Duodenal mucosa (tissue), 2 donors: ENCODE measurements at regions not wholly inside any gene's neighbourhood (a gene's known extent, or its start where the extent isn't known, plus 50 kb on each side); places are given as distances from the start of the nearest gene placed in this dataset.

Experiments
- H3K27ac ChIP-seq: one replicate; pipeline ENCODE4 v1.7.0; 2013; ENCODE audit warnings: low read depth, low read length
- H3K27me3 ChIP-seq, 2 donors: one replicate each; pipeline ENCODE4 v1.7.0; 2013; ENCODE audit warnings: low read length in 2 of 2, control low read depth in 1 of 2; ENCODE audit not compliant: insufficient read depth in 2 of 2, control insufficient read depth in 1 of 2
- H3K36me3 ChIP-seq, 2 donors: one replicate each; pipeline ENCODE4 v1.7.0; 2013; ENCODE audit warnings: low read length in 2 of 2, control low read depth in 1 of 2; ENCODE audit not compliant: insufficient read depth in 2 of 2, control insufficient read depth in 1 of 2
- H3K4me1 ChIP-seq, 2 donors: one replicate each; pipeline ENCODE4 v1.7.0; 2013; ENCODE audit warnings: low read length in 2 of 2, control low read depth in 1 of 2; ENCODE audit not compliant: insufficient read depth in 2 of 2, control insufficient read depth in 1 of 2
- H3K4me3 ChIP-seq, 2 donors: one replicate each; pipeline ENCODE4 v1.7.0; 2013; ENCODE audit warnings: low read length in 2 of 2, low read depth in 1 of 2
- H3K9ac ChIP-seq, 2 donors: one replicate each; pipeline ENCODE4 v1.7.0; 2013; ENCODE audit warnings: low read length in 2 of 2, low read depth in 1 of 2
- H3K9me3 ChIP-seq, 2 donors: one replicate each; pipeline ENCODE4 v1.7.0; 2013; ENCODE audit warnings: low read length in 2 of 2, control low read depth in 1 of 2; ENCODE audit not compliant: control insufficient read depth in 1 of 2

DNA sequence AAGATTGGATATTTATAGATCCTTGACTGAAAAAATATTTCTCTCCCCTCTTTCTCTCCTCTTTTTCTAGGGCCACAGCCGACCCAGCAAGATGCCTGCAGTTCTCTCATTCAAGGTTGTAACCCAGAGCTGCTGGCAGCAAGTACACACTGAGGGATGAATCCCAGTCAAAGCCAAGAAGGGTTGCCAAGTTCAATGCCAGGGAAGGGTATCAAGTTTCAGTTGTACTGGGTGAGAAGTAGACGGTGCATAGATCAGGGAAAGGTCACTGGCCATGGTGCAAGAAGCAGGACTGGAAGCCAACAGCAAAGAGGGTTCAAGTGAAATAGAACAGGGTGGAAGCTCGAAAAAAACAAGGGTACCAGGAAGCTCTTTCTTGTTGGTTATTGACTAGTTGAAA, 170.2 kb downstream of the NRP2 start:
- Histone ChIP-seq H3K27ac (no peak overlapping the region), H3K4me3 (no peak overlapping the region), H3K9ac (no peak overlapping the region), H3K27me3 (no peaks in the 10 kb centered on the region), H3K4me1 (no peaks in the 10 kb centered on the region), H3K9me3 (no peaks in the 10 kb centered on the region), H3K36me3 (no peaks in the 10 kb centered on the region)

DNA sequence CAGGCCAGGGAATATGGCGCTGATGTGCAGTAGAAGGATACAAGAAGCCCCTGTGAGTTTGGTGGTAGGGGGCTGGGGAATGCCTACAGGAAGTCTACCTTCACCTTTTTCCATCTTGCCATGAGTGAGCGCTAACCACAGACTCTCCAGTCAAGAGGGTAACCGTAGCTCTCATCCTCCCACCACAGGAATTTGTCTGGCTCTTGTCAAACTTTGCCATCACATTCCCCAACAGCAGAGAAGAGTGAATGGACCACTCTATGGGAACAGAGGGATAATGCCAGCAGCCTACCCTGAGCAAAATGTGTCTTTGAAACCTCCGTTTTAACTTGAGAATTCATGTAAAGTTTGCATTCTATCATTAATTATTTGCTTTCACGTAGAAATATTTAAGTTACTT, 168.3 kb downstream of the NRP2 start:
- H3K36me3 ChIP-seq = no peaks in the 10 kb centered on the region
- H3K4me1 ChIP-seq = no peaks in the 10 kb centered on the region
- H3K27ac ChIP-seq = no peak overlapping the region
- no peaks in the 10 kb centered on the region for H3K27me3 ChIP-seq
- H3K4me3 ChIP-seq = no peak overlapping the region
- no peak overlapping the region for H3K9ac ChIP-seq
- no peaks in the 10 kb centered on the region for H3K9me3 ChIP-seq

DNA sequence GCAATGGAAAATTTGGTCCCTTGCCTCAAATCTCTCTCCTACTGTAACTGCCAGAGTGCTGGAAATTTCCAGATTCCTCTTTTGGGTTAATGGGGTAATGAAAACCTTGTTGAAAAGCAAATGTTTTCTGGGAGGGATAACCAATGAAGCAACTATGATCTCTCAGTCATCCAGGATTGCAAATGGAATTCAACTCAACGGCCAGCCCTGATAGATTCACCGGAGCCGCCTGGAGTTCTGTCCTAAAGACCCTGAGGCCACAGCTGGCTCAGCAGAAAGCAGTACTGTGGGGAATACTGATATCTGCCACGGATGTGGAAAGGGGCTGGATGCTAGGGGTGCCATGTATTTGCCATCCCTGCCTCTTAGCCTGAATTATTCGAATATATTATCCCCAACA, 167.8 kb downstream of the NRP2 start:
- Histone ChIP-seq H3K9me3 (no peaks in the 10 kb centered on the region), H3K4me3 (no peak overlapping the region), H3K36me3 (no peaks in the 10 kb centered on the region), H3K9ac (no peak overlapping the region), H3K27me3 (no peaks in the 10 kb centered on the region), H3K4me1 (no peaks in the 10 kb centered on the region), H3K27ac (no peak overlapping the region)

DNA sequence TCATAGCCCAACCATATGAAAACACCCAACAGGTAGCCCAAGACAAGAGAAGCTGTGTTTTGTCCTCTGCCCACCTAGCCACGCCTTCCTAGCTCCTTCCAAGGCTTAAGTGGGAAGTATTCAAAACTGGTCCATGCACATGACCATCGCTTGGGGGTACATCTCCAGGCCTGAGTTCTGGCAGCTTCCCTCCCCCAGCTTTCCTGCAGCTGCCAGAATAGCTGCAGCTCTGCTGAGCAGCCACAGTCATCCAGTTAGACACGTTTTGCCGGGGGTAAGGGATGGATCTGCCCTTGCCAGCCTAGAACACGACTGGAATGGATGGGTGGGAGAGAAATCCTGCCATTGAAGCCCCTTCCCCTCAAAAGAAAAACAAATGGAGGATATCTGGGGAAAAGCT, 166.8 kb downstream of the NRP2 start:
- H3K27me3 ChIP-seq = no peaks in the 10 kb centered on the region
- H3K9me3 ChIP-seq = no peaks in the 10 kb centered on the region
- H3K4me1 ChIP-seq = no peaks in the 10 kb centered on the region
- H3K4me3 ChIP-seq = no peak overlapping the region
- H3K27ac ChIP-seq = no peak overlapping the region
- no peak overlapping the region for H3K9ac ChIP-seq
- H3K36me3 ChIP-seq = no peaks in the 10 kb centered on the region

DNA sequence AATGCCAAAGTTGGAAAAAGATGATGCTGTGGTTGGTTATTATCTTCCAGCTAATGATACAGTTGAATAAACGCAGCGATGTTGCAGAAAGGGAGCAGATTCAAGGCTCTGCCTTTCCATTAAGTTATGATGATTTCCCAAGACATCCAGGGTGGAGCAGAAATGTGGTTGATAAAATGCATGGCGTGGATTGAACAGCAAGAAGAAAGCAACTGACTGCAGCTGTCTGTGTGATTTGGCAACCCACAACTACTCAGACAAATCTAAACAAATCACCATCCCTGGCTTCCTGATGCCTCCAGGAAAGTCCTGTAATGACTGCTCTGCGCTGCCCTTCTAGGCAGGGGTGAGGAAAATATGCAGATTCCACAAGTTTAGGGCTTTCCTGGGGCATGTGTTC, 166.3 kb downstream of the NRP2 start:
- H3K4me1 ChIP-seq = no peaks in the 10 kb centered on the region
- H3K9ac ChIP-seq = no peak overlapping the region
- H3K4me3 ChIP-seq = no peak overlapping the region
- no peaks in the 10 kb centered on the region for H3K27me3 ChIP-seq
- no peaks in the 10 kb centered on the region for H3K36me3 ChIP-seq
- H3K27ac ChIP-seq = no peak overlapping the region
- H3K9me3 ChIP-seq = no peaks in the 10 kb centered on the region
